OCI-LY3 (cell line): ENCODE measurements at regions not wholly inside any gene's neighbourhood (a gene's known extent, or its start where the extent isn't known, plus 50 kb on each side); places are given as distances from the start of the nearest gene placed in this dataset.

Experiments used
- H2AFZ ChIP-seq: fragments of 200-600, 300-600 bp; shearing (Covaris generic); 2 replicates; pipeline ENCODE4 v1.6.0; 2014; ENCODE audit warnings: antibody characterized with exemption, low read depth, low read length
- H3K27ac ChIP-seq: fragments of 200-600, 300-600 bp; sonication (generic); 2 replicates; pipeline ENCODE4 v1.5.1; 2014; ENCODE audit warnings: mild to moderate bottlenecking, low read length, moderate library complexity, mixed read lengths
- H3K27me3 ChIP-seq: fragments of 200-600, 300-600 bp; sonication (generic); 2 replicates; pipeline ENCODE4 v1.6.1; 2014; ENCODE audit warnings: low read depth, low read length, mixed read lengths
- H3K36me3 ChIP-seq: fragments of 200-600, 300-600 bp; sonication (generic); replicated peaks from 2 replicates; pipeline ENCODE3; 2014; ENCODE audit warnings: low read depth, low read length, mixed read lengths
- H3K4me1 ChIP-seq: fragments of 300-600, 200-600 bp; sonication (generic); 2 replicates; pipeline ENCODE4 v1.6.1; 2014; ENCODE audit warnings: low read length, mixed read lengths
- H3K4me2 ChIP-seq: fragments of 200-600, 300-600 bp; sonication (generic); 2 replicates; pipeline ENCODE4 v1.6.1; 2014; ENCODE audit warnings: low read length, mixed read lengths
- H3K4me3 ChIP-seq: fragments of 300-600, 200-600 bp; sonication (generic); 2 replicates; pipeline ENCODE4 v1.5.1; 2014; ENCODE audit warnings: antibody characterized with exemption, mild to moderate bottlenecking, low read length, moderate library complexity
- H3K79me2 ChIP-seq: fragments of 300-600, 200-600 bp; shearing (Covaris generic); 2 replicates; pipeline ENCODE4 v1.6.1; 2014; ENCODE audit warnings: mild to moderate bottlenecking, low read length, mixed read lengths
- H3K9ac ChIP-seq: fragments of 300-600, 200-600 bp; shearing (Covaris generic); 2 replicates; pipeline ENCODE4 v1.6.0; 2014; ENCODE audit warnings: mild to moderate bottlenecking, low read length, moderate library complexity
- H3K9me3 ChIP-seq: fragments of 200-600, 300-600 bp; shearing (Covaris generic); 2 replicates; pipeline ENCODE4 v1.6.1; 2014; ENCODE audit warnings: low read length, mixed read lengths; ENCODE audit not compliant: insufficient read depth
- H4K20me1 ChIP-seq: fragments of 200-600, 300-600 bp; sonication (generic); 2 replicates; pipeline ENCODE4 v1.6.1; 2016; ENCODE audit warnings: low read length, mixed read lengths; ENCODE audit not compliant: insufficient read depth
- EZH2phosphoT487 ChIP-seq: fragments of 200-600 bp; shearing (Covaris generic); IDR thresholded peaks from 2 replicates; pipeline ENCODE4 v1.6.1; 2018; ENCODE audit warnings: antibody characterized with exemption, mixed run types, low read depth
- TF ChIP-seq, protein P1 (sequence below): fragments of 200-600, 300-600 bp; sonication (generic); IDR thresholded peaks from 2 replicates; pipeline ENCODE4 v1.5.1; 2014; ENCODE audit warnings: antibody characterized with exemption, low read length, low read depth

- Histone ChIP-seq H3K27me3 (no peaks in the 10 kb centered on the region), H2AFZ (no peak overlapping the region), H3K4me1 (no peaks in the 10 kb centered on the region), H3K4me3 (no peak overlapping the region), H3K79me2 (no peaks in the 10 kb centered on the region), H3K36me3 (no peaks in the 10 kb centered on the region), H3K4me2 (no peak overlapping the region), H4K20me1 (no peaks in the 10 kb centered on the region), H3K9ac (no peak overlapping the region), H3K27ac (no peak overlapping the region), H3K9me3 (no peaks in the 10 kb centered on the region)
- TF ChIP-seq, protein P1, sequence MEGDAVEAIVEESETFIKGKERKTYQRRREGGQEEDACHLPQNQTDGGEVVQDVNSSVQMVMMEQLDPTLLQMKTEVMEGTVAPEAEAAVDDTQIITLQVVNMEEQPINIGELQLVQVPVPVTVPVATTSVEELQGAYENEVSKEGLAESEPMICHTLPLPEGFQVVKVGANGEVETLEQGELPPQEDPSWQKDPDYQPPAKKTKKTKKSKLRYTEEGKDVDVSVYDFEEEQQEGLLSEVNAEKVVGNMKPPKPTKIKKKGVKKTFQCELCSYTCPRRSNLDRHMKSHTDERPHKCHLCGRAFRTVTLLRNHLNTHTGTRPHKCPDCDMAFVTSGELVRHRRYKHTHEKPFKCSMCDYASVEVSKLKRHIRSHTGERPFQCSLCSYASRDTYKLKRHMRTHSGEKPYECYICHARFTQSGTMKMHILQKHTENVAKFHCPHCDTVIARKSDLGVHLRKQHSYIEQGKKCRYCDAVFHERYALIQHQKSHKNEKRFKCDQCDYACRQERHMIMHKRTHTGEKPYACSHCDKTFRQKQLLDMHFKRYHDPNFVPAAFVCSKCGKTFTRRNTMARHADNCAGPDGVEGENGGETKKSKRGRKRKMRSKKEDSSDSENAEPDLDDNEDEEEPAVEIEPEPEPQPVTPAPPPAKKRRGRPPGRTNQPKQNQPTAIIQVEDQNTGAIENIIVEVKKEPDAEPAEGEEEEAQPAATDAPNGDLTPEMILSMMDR: no peak
- TF ChIP-seq EZH2phosphoT487: no peak
Observed at GRCh38 chr10:124239696-124240095, 146.3 kb upstream of the CHST15 start.

DNA sequence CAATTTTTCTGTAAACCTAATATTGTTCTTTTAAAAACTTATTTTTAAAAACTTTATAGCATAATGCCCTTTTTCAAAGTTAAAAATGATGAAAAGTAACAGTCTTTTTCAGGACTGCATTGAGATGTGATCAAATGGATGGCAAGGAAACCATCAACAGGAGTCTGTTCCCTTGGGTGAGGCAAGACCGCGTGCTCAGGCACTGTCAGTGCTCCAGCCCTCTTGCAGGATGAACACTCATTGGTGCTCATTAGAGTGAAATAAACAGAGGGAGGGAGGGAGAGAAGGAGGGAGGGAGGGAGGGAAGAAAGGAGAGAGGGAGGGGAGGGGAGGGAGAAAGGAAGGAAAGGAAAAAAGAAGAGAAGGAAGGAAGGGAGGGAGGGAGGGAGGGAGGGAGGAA lies 145.7 kb upstream of the CHST15 start:
- TF ChIP-seq EZH2phosphoT487: no peak
- TF ChIP-seq, protein P1: no peak
- no peaks in the 10 kb centered on the region for H4K20me1 ChIP-seq
- no peaks in the 10 kb centered on the region for H3K79me2 ChIP-seq
- H3K9me3 ChIP-seq: no peaks in the 10 kb centered on the region
- no peak overlapping the region for H3K4me2 ChIP-seq
- H2AFZ ChIP-seq: no peak overlapping the region
- no peak overlapping the region for H3K27ac ChIP-seq
- H3K27me3 ChIP-seq: no peaks in the 10 kb centered on the region
- H3K36me3 ChIP-seq: no peaks in the 10 kb centered on the region
- no peak overlapping the region for H3K4me3 ChIP-seq
- no peaks in the 10 kb centered on the region for H3K4me1 ChIP-seq
- H3K9ac ChIP-seq: no peak overlapping the region

- Histone ChIP-seq H3K4me1 (no peaks in the 10 kb centered on the region), H3K4me2 (no peak overlapping the region), H4K20me1 (no peaks in the 10 kb centered on the region), H3K9me3 (no peaks in the 10 kb centered on the region), H3K4me3 (no peak overlapping the region), H2AFZ (no peak overlapping the region), H3K27ac (no peak overlapping the region), H3K9ac (no peak overlapping the region), H3K79me2 (no peaks in the 10 kb centered on the region), H3K36me3 (no peaks in the 10 kb centered on the region), H3K27me3 (no peaks in the 10 kb centered on the region)
- no peak for TF ChIP-seq EZH2phosphoT487
- TF ChIP-seq, protein P1: no peak
Observed at GRCh38 chr10:124238367-124238766, 145.0 kb upstream of the CHST15 start.

GRCh38 chr10:124237282-124237961 lies 144.0 kb upstream of the CHST15 start:
- H3K27ac ChIP-seq: no peak overlapping the region
- H2AFZ ChIP-seq: no peak overlapping the region
- no peak overlapping the region for H3K4me2 ChIP-seq
- TF ChIP-seq, protein P1: no peak
- TF ChIP-seq EZH2phosphoT487: no peak
- no peak overlapping the region for H3K9ac ChIP-seq
- no peaks in the 10 kb centered on the region for H3K79me2 ChIP-seq
- no peaks in the 10 kb centered on the region for H3K4me1 ChIP-seq
- H3K27me3 ChIP-seq: no peaks in the 10 kb centered on the region
- no peak overlapping the region for H3K4me3 ChIP-seq
- H3K9me3 ChIP-seq: no peaks in the 10 kb centered on the region
- no peaks in the 10 kb centered on the region for H4K20me1 ChIP-seq
- no peaks in the 10 kb centered on the region for H3K36me3 ChIP-seq
